ENCODE measurements at regions not wholly inside any gene's neighbourhood (a gene's known extent, or its start where the extent isn't known, plus 50 kb on each side); places are given as distances from the start of the nearest gene placed in this dataset.

- Histone ChIP-seq H3K9ac (replicated peaks in 1 of 4; ENCODE audit: extremely low read depth in 1 of 4, low read depth in 3 of 4, low read length in 3 of 4) (no peak overlapping the region), H3K4me2 (ENCODE audit: insufficient read depth in 1 of 2, low read depth in 2 of 2, low read length in 2 of 2) (no peak overlapping the region), H3K4me3 (ENCODE audit: extremely low read depth in 1 of 4, insufficient read depth in 2 of 4, low read depth in 3 of 4, low read length in 4 of 4) (no peak overlapping the region), H3K79me1 (ENCODE audit: low read depth, low read length) (no peaks in the 10 kb centered on the region), H3K27me3 (replicated peaks in 1 of 4; ENCODE audit: control insufficient read depth in 3 of 4, extremely low read depth in 1 of 4, insufficient read depth in 3 of 4, low read length in 3 of 4) (no peaks in the 10 kb centered on the region), H3K79me2 (ENCODE audit: control insufficient read depth in 1 of 2, insufficient read depth in 2 of 2, low read length in 2 of 2) (no peaks in the 10 kb centered on the region), H4K20me1 (replicated peaks in 1 of 2; ENCODE audit: control insufficient read depth in 1 of 2, insufficient read depth in 2 of 2, low read length in 2 of 2) (no peaks in the 10 kb centered on the region), H2BK12ac (ENCODE audit: low read depth, low read length) (no peak overlapping the region), H3K4me1 (replicated peaks in 1 of 4; ENCODE audit: control insufficient read depth in 3 of 4, insufficient read depth in 4 of 4, low read length in 3 of 4) (no peaks in the 10 kb centered on the region), H3K18ac (ENCODE audit: extremely low read depth, low read length) (no peak overlapping the region), H3K9me3 (ENCODE audit: insufficient read depth in 2 of 2, low read depth in 1 of 2, low read length in 1 of 2) (no peaks in the 10 kb centered on the region), H3K27ac (ENCODE audit: low read depth, low read length) (no peak overlapping the region), H2BK120ac (replicated peaks; ENCODE audit: low read depth, low read length) (no peak overlapping the region), H2AFZ (ENCODE audit: low read length) (no peak overlapping the region), H2AK5ac (ENCODE audit: low read depth, low read length) (no peak overlapping the region), H3K23ac (ENCODE audit: insufficient read length) (no peak overlapping the region), H3K23me2 (ENCODE audit: low read depth, low read length) (no peaks in the 10 kb centered on the region), H2BK5ac (ENCODE audit: low read depth, low read length) (no peak overlapping the region), H3K4ac (replicated peaks; ENCODE audit: insufficient read length, low read depth, low read length) (no peak overlapping the region), H3K14ac (ENCODE audit: insufficient read length) (no peak overlapping the region), H4K5ac (ENCODE audit: insufficient read length, low read depth, low read length) (no peak overlapping the region), H3K56ac (replicated peaks; ENCODE audit: insufficient read length, low read depth, low read length) (no peak overlapping the region), H3K36me3 (ENCODE audit: control insufficient read depth in 2 of 4, insufficient read depth in 4 of 4, low read length in 3 of 4) (no peaks in the 10 kb centered on the region), H2BK15ac (ENCODE audit: low read length) (no peak overlapping the region), H4K8ac (ENCODE audit: extremely low read depth, insufficient read depth, low read length) (no peak overlapping the region), H4K91ac (replicated peaks; ENCODE audit: insufficient read length, low read length) (no peak overlapping the region), H2BK20ac (ENCODE audit: low read length) (no peak overlapping the region)
- 96% methylated on average over 1 of the region's 1 CpG; no CpG with 5 or more reads in 1 of the 2 experiments for WGBS, 2 experiments (ENCODE audit: extremely low coverage in 1 of 2, insufficient coverage in 1 of 2, insufficient read length in 1 of 2, insufficient replicate concordance in 2 of 2, low coverage in 1 of 2, low lambda C conversion rate in 2 of 2, missing lambda C conversion rate in 1 of 2)
- POLR2A ChIA-PET (ENCODE audit: partially characterized antibody), result no interaction called here
- CTCF ChIA-PET (ENCODE audit: partially characterized antibody), result no interaction called here
- DNase-seq (ENCODE audit: low read depth in 1 of 2, low spot score in 2 of 2) (no peak), FAIRE-seq (no peak)
- TF ChIP-seq SP1 (IDR thresholded peaks at IDR 0.05; ENCODE audit: low read depth, low read length) (no peak), SAP30 (IDR thresholded peaks at IDR 0.05; ENCODE audit: insufficient read depth, insufficient replicate concordance, low read length) (no peak), RBBP5 (IDR thresholded peaks at IDR 0.05; ENCODE audit: borderline replicate concordance, low read depth, low read length) (no peak), EGR1 (IDR thresholded peaks at IDR 0.05; ENCODE audit: borderline replicate concordance, low read depth, low read length) (no peak), CBX5 (IDR thresholded peaks at IDR 0.05; ENCODE audit: low read depth, low read length) (no peak), ASH2L (IDR thresholded peaks at IDR 0.05; ENCODE audit: low read length) (no peak), SP4 (IDR thresholded peaks at IDR 0.05; ENCODE audit: low read length) (no peak), SIN3A (conservative IDR thresholded peaks at IDR 0.05 in 1 of 2, IDR thresholded peaks at IDR 0.05 in 1 of 2; ENCODE audit: low read depth in 1 of 2, low read length in 2 of 2) (no peak)
Observed at GRCh38 chr21:22399681-22400514, 1401.7 kb downstream of the NCAM2 start.

Data from H1 (cell line).